GM23248 (cell line): ENCODE measurements at regions not wholly inside any gene's neighbourhood (a gene's known extent, or its start where the extent isn't known, plus 50 kb on each side); places are given as distances from the start of the nearest gene placed in this dataset.

Source experiments
- EZH2 ChIP-seq: fragments of 200-600 bp; sonication (generic); IDR thresholded peaks from 2 replicates; pipeline ENCODE4 v1.6.1; 2018; ENCODE audit warnings: antibody characterized with exemption, mild to moderate bottlenecking; ENCODE audit not compliant: insufficient read depth, poor library complexity, severe bottlenecking
- EZH2phosphoT487 ChIP-seq: fragments of 200-600 bp; sonication (generic); IDR thresholded peaks from 2 replicates; pipeline ENCODE4 v1.6.1; 2018; ENCODE audit warnings: antibody characterized with exemption, moderate library complexity, mild to moderate bottlenecking, low read depth; ENCODE audit not compliant: insufficient read depth

DNA sequence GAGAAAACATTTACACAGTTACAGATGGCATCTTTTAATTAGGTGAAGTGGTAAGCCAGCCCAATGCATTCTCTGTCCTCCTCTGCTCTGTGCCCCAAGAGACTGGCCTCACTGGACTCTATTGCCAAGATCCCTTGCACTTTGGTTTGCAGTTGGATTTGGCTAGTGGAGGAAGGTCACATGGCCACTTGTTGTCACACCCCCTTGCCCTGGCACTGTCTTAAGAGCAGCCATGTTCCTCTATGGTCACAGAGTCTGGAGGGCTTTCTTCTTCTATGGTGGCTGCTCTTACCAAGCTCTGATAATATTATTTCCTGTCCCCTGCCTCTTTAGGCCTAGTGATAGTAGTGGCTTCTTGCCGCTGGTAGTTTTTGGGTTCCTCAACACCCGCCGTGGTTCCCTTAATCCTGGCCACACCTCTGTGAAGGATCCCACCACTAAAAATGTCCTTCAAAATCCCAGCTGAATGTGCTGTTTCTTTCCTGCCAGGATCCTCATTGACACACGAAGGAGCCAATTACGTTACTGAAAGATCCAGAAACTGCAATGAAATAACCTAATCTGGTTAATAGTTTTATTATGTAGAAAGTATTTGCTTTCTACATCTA lies 111.1 kb downstream of the CDC42EP3 start:
- TF ChIP-seq EZH2 = no peak
- TF ChIP-seq EZH2phosphoT487 = no peak
